H4 (cell line): ENCODE measurements at regions not wholly inside any gene's neighbourhood (a gene's known extent, or its start where the extent isn't known, plus 50 kb on each side); places are given as distances from the start of the nearest gene placed in this dataset.

Experiments
- DNase-seq: peaks from one replicate; pipeline ENCODE4 v3.0.0-alpha.2; 2015; ENCODE audit warnings: low spot score

GRCh38 chr2:111687911-111688310, 196.1 kb downstream of the ANAPC1 start:
- no peak for DNase-seq

GRCh38 chr2:111688482-111688881, 195.5 kb downstream of the ANAPC1 start:
- DNase-seq = no peak

DNA sequence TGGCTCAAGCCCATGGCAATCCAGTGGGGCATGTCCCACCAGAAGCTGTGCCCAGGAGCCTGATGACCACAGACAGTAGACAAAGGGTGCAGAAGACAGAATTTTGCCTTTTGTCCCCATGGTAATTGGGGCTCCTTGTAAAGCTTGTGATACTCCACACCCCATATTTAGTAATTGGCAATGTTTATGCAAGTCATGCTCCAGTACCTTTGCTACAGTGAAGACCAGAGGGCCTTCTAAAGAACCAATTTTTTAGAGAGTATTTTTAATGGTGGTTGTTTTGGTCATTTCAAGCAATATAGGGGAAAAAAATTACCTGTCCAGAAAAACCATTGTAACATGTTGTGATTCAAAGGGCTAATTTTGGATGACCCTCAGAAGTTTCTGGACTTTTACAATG, 194.8 kb downstream of the ANAPC1 start:
- DNase-seq = no peak

- DNase-seq = no peak
Measured at GRCh38 chr2:111689941-111690340, 194.1 kb downstream of the ANAPC1 start.

DNA sequence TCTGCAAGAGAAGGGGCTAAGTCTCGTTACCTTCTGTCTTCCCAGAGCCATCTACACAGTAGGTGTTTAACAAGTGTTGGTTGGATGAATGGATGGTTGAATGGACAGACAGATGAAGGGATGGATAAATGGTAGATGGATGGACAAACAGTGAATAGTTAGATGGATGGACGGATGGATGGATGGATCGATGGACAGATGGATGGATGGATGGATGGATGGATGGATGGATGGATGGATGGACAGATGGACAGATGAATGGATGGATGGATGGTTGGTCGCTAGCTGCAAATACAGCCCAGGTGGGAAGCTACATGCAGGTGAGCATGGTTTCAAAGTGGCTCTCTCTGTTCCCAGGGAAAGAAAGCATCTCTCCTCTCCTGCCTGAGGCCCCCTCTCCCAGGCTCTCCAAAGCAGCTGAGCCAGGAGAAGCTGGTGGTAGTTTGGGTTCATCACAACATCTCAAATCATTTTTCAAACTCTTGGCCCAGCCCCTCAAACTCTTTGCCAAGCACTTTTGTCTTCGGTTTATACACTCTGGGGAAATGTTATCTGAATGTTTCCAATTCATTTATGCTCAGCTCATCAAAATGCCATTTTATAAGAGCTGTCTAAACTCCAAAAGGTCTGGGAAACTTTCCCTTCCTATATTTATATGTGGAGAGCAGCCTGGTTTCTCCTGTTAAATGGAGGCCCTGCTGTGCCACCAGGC, 192.7 kb downstream of the ANAPC1 start:
- no peak for DNase-seq

GRCh38 chr2:111692311-111692710, 191.7 kb downstream of the ANAPC1 start:
- DNase-seq = no peak

GRCh38 chr2:111694700-111695101, 189.3 kb downstream of the ANAPC1 start:
- DNase-seq = peak; percentile 34

- no peak for DNase-seq
Measured at GRCh38 chr2:111695441-111696007, 188.5 kb downstream of the ANAPC1 start.

- no peak for DNase-seq
Measured at GRCh38 chr2:111696226-111696625, 187.8 kb downstream of the ANAPC1 start.

GRCh38 chr2:111697560-111697959, 186.4 kb downstream of the ANAPC1 start:
- no peak for DNase-seq

- no peak for DNase-seq
Measured at GRCh38 chr2:111698089-111698488, 185.9 kb downstream of the ANAPC1 start.

DNA sequence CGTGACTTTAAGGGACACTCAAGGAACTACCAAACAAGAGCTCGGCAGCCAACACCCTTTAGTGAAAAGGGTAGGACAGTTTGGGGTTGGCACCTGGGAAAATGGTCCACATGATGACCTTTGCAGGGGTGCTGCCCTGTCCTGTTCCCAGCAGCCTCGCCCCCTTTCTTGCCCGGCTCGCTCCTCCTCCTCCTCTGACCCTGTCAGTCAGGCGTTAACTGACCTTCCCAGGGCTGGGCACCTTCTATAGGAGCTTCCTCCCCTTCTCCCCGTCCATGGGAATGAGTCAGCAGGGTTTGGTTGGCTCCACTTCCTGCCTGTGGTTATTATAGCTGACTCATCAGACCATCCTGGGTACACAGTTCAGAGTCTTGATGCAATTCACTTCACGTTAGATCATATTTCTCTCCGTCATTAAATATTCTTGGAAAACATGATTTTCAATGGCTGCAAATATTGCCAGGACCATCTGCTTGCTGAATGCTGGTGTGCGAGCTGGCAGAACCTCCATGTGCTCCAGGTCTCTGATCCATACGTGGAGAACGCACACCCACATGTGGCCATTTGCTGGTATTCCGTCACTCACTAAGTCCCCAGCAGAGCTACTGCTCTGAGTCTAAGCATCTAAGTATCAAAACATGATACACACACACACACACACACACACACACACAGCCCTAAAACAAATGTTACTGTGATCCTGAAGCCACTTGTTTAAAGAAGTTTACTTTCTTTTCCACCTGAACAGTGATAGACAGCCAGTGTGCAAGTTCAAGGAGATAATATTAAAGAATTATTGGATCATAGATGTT, 185.0 kb downstream of the ANAPC1 start:
- peak; percentile 98 for DNase-seq

- DNase-seq = no peak
Measured at GRCh38 chr2:111701266-111701665, 182.7 kb downstream of the ANAPC1 start.

DNA sequence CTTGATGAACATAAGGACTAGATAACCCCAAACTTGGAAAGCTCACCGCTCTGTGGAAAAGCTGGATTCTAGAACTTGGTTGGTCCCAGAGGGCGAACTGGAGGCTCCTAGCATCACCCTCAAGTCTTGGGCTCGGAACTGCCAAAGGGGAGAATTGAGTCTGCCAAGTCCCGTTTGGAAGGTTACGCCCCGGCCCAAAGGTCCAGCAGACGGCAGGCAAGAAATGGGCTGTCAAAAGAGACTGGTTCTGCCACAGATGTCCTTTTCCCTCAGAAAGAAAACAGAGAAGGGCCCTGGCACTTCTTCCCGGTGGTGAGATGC, 182.2 kb downstream of the ANAPC1 start:
- DNase-seq = no peak

- DNase-seq = peak; percentile 69
Measured at GRCh38 chr2:111702119-111702803, 181.7 kb downstream of the ANAPC1 start.

GRCh38 chr2:111702804-111703196, 181.2 kb downstream of the ANAPC1 start:
- DNase-seq = no peak

GRCh38 chr2:111703759-111704158, 180.2 kb downstream of the ANAPC1 start:
- DNase-seq = no peak

DNA sequence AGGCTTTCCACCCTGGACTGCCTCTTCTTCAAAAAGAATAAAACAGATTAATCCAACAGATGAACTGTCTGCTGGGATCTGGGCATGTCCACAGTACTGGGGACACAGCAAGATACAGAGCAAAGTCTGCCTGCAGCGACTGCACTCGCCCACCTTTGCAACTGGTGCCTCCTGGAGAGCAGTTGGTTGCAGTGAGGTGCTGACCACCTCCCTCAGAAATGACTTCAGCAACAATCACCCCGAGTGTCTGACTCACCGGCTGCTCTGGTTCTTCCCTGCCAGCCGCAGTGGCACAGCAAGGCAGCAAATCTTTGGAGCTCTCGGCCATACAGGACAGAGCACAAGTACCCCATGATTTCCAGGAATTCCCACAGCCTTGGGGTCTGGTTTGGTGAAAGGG, 179.7 kb downstream of the ANAPC1 start:
- DNase-seq = peak; percentile 54

- DNase-seq = no peak
Measured at GRCh38 chr2:111705239-111705638, 178.8 kb downstream of the ANAPC1 start.

DNA sequence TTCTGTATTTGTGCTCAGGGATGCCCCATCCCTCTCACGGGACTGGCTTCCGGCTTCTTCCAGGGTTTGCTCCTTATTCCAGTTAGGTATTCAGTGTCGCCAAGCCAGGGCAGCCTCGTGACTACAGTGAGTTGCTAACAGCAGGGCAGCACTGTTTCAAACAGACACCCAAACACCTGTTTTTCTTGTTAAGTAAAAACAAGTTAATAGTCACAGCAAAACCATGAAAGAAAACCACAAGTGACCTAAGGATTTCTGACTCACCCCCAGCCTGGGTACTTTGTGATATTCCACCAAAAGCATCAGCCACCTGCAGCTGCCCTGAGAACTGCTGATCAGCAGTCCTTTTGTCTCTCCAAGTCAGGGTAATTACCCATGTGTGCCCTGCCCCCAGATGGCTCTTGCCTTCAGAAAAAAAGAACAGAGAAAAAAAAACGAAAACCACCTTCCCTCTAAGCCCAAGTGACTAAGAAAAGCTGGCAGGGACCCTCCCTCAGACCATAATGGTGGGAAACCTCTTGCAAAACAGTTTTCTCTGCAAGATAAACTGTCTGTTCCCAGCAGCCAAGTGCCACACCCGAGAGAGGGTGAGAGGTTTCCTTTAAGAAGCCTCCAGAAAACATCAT, 178.2 kb downstream of the ANAPC1 start:
- peak; percentile 96 for DNase-seq

DNA sequence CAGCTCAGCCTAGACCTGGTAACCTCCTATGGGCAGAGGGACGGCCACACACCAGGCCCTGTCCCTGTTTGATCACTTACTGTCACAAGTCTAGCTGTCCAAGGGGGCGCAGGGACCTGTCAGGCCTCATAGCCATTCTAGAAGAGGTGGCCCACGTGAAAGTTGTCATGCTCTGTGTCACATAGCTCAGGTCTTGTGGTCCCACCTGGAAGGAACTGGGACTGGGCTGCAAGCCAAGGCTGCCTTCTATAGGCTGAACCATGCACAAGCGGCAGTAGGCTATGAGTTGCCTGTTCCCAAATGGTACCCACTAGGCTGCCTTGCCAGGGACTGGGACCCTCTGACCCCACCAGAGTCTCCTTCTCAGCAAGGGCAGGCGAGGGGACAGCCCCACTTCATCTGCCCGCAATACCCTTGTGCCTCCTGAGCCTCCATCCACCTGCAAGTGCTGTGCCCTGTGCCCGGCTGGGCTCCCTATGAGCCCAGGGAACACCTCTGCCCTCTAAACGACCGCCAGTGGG, 177.5 kb downstream of the ANAPC1 start:
- DNase-seq = no peak

DNA sequence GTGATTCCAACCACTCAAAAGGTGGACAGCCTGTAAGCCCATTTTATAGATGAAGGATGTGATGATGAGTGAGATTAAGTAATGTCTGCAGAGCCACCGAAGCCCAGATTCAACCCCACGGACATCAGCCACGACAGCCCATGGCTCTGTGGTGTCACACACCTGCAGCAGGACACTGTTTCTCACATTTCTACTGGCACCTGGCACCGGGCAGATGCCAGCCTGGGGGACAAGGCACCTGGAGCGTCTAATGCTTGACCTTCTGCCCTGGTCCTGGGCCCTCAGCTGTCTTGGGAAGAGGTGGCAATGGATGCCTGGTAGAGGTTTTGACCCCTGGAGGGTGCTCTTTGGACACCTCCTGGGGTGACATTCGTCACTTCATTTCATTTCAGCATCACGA, 176.3 kb downstream of the ANAPC1 start:
- DNase-seq = no peak
